Activated naive CD4-positive, alpha-beta T cell treated with anti-CD3 and anti-CD28 coated beads, Interleukin-2, amount 50 U/mL, for 24 hours (primary cell): ENCODE measurements at regions not wholly inside any gene's neighbourhood (a gene's known extent, or its start where the extent isn't known, plus 50 kb on each side); places are given as distances from the start of the nearest gene placed in this dataset.

Experiments
- H3K27ac Mint-ChIP-seq: one replicate; pipeline ENCODE4 v1.8.0; 2021; ENCODE audit warnings: mild to moderate bottlenecking, mixed read lengths
- H3K27me3 Mint-ChIP-seq: one replicate; pipeline ENCODE4 v1.8.0; 2021; ENCODE audit warnings: mixed read lengths
- H3K36me3 Mint-ChIP-seq: one replicate; pipeline ENCODE4 v1.8.0; 2021; ENCODE audit warnings: mixed read lengths
- H3K4me1 Mint-ChIP-seq: one replicate; pipeline ENCODE4 v1.8.0; 2021; ENCODE audit warnings: mixed read lengths
- H3K4me3 Mint-ChIP-seq: one replicate; pipeline ENCODE4 v1.8.0; 2021; ENCODE audit warnings: mild to moderate bottlenecking, mixed read lengths
- H3K9me3 Mint-ChIP-seq: one replicate; pipeline ENCODE4 v1.8.0; 2021; ENCODE audit warnings: mixed read lengths

GRCh38 chr7:10015687-10016086 is 958.0 kb upstream of the PHF14 start:
- H3K9me3 Mint-ChIP-seq: no peaks in the 10 kb centered on the region
- H3K36me3 Mint-ChIP-seq: no peaks in the 10 kb centered on the region
- H3K4me3 Mint-ChIP-seq: no peak overlapping the region
- no peaks in the 10 kb centered on the region for H3K27me3 Mint-ChIP-seq
- H3K4me1 Mint-ChIP-seq: no peaks in the 10 kb centered on the region
- H3K27ac Mint-ChIP-seq: no peak overlapping the region

DNA sequence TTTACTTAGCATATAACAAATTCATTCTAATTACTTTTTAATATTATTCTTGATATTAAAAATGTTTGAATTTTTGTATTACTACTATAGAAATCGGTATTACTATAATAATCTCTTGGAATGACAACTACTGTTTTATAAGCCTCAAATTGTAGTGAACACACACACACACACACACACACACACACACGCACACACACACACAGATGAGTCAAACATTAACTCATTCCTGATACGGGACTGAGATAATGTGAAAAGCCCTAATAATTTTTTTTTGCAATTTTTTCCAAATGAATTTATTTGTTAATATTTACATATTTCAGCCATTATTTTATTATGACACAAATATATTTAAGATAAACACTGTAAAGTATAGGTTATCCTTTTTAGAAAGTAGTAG is 951.2 kb upstream of the PHF14 start:
- Mint-ChIP-seq H3K9me3 (no peaks in the 10 kb centered on the region), H3K27me3 (no peaks in the 10 kb centered on the region), H3K36me3 (no peaks in the 10 kb centered on the region), H3K27ac (no peak overlapping the region), H3K4me1 (no peaks in the 10 kb centered on the region), H3K4me3 (no peak overlapping the region)

DNA sequence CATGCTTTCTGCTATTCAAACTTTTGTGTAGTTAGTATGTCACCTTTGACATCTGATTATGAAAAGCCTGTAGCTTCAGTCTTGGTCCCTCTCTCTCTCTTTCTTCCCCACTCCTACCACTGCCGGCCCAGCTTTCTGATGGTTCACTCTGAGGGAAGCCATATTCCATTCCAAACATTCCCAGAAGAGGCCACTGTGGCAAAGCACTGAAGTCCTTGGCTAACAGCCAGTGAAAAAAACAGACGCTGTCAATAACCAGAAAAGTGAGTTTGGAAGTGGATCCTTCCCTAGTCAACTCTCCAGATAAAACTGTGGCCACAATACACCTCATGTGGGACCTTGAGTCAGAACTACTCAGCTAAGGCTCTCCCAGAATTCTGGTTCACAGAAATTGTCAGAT is 950.7 kb upstream of the PHF14 start:
- Mint-ChIP-seq H3K36me3 (no peaks in the 10 kb centered on the region), H3K27me3 (no peaks in the 10 kb centered on the region), H3K4me3 (no peak overlapping the region), H3K27ac (no peak overlapping the region), H3K9me3 (no peaks in the 10 kb centered on the region), H3K4me1 (no peaks in the 10 kb centered on the region)

DNA sequence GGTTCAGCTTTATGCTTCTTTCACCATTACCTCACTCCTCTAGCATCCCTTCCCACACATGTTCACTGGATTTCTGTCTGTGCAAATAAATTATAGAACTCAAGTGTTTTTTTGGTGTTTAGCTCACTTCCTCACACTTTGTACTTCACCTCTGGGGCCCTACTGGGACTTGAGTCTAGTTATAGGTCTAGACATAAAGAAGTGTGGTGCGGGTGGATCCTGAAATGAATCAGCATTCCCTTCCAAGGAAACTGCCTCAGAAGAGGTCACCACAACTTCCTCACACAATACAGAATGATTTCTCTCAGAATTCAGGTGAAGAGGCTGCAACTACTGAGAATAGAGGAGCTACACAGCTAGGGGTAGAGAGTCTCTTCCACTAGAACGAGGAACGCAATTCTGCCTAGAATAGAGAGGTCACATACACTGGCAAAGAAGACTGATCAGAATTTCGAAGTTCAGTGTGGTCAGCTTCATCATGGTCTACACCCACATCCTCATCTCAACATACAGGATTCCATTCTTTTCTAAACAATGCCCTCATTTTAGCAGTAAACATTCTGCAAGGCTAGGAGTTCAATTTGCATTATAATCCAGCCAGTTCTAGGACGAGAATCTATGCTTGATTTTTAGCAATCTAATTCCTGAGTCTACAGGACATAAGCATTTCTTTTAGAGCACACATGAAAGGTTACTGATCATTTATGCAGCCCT is 938.7 kb upstream of the PHF14 start:
- Mint-ChIP-seq H3K27me3 (no peaks in the 10 kb centered on the region), H3K27ac (no peak overlapping the region), H3K9me3 (peaks cover 4% of the 10 kb centered on the region), H3K4me3 (no peak overlapping the region), H3K4me1 (no peaks in the 10 kb centered on the region), H3K36me3 (no peaks in the 10 kb centered on the region)

- Mint-ChIP-seq H3K4me3 (no peak overlapping the region), H3K36me3 (no peaks in the 10 kb centered on the region), H3K4me1 (no peaks in the 10 kb centered on the region), H3K27me3 (no peaks in the 10 kb centered on the region), H3K9me3 (peaks cover 4% of the 10 kb centered on the region), H3K27ac (no peak overlapping the region)
Measured at GRCh38 chr7:10036693-10037092, 937.0 kb upstream of the PHF14 start.

DNA sequence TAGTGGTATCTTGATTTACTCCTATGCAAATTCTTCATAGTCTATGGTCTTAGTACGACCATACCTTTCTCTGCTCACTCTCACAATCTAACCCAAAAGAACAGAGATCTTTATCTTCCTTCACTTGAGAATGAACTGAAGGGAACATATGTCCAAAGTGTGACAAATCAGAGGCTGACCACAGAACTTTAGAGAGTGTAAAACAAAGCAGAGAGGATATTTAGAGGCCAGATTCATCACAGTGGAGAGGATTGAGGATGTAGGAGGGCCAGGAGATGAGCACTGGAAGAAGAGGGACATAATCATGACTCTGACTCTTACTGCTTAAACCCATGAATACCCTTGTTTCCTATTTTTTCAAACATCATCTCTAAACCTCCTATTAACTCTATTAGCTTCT is 935.3 kb upstream of the PHF14 start:
- Mint-ChIP-seq H3K9me3 (peaks cover 7% of the 10 kb centered on the region), H3K4me1 (no peaks in the 10 kb centered on the region), H3K4me3 (no peak overlapping the region), H3K27me3 (no peaks in the 10 kb centered on the region), H3K27ac (no peak overlapping the region), H3K36me3 (no peaks in the 10 kb centered on the region)

- Mint-ChIP-seq H3K9me3 (peaks cover 5% of the 10 kb centered on the region), H3K27ac (no peak overlapping the region), H3K4me1 (no peaks in the 10 kb centered on the region), H3K27me3 (no peaks in the 10 kb centered on the region), H3K36me3 (no peaks in the 10 kb centered on the region), H3K4me3 (no peak overlapping the region)
Measured at GRCh38 chr7:10040674-10041073, 933.0 kb upstream of the PHF14 start.

DNA sequence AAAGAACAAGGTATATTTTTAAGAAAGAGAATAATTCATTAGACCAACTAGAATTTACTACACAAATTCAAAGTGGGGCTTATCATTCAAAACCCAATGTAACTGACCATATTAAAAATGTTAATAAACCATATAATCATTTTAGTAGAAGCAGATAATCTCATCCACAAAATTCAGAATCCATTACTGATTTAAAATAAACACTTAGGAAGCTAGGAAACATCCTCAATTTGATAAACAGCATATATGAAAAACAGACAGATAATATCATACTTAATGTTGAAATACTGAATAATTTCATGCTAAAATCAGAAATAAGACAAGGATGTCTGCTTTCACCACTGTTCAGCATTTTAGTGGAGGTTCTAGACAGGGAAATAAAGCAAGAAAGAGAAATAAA is 902.8 kb upstream of the PHF14 start:
- H3K4me3 Mint-ChIP-seq: no peak overlapping the region
- H3K4me1 Mint-ChIP-seq: no peaks in the 10 kb centered on the region
- no peak overlapping the region for H3K27ac Mint-ChIP-seq
- no peaks in the 10 kb centered on the region for H3K9me3 Mint-ChIP-seq
- H3K27me3 Mint-ChIP-seq: no peaks in the 10 kb centered on the region
- no peaks in the 10 kb centered on the region for H3K36me3 Mint-ChIP-seq

GRCh38 chr7:10075866-10076265 is 897.8 kb upstream of the PHF14 start:
- H3K27ac Mint-ChIP-seq: no peak overlapping the region
- H3K4me1 Mint-ChIP-seq: no peaks in the 10 kb centered on the region
- H3K36me3 Mint-ChIP-seq: no peaks in the 10 kb centered on the region
- no peak overlapping the region for H3K4me3 Mint-ChIP-seq
- no peaks in the 10 kb centered on the region for H3K9me3 Mint-ChIP-seq
- H3K27me3 Mint-ChIP-seq: no peaks in the 10 kb centered on the region

DNA sequence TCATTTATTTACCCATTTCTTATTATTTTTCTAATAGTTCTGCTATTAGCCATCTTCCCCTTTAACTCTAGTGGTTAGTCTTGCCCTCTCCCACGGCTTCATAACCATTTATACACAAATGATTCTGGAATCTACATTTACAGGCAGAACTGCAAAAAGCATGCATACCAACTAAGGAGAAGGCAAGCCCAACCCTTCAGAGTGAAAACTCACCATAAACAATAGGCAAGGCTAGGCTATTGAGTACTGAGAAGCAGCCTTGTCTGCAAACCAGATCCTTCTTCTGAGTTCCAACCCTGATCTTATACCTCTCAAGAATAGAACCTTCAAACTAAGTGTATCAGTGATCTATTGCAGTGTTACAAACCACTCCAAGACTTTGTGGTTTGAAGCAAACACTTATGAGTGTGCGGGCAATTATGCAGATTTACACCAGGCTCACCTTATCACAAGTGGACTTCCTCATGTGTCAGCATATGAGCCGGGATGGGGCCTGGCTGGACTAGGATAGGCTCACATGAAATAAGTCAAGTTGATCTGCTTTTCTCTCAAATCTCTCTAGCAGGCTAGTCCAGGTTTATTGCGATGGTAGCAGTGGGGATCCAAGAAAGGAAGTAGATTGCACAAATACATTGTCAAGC is 896.9 kb upstream of the PHF14 start:
- H3K4me1 Mint-ChIP-seq: no peaks in the 10 kb centered on the region
- no peak overlapping the region for H3K4me3 Mint-ChIP-seq
- no peaks in the 10 kb centered on the region for H3K27me3 Mint-ChIP-seq
- H3K36me3 Mint-ChIP-seq: no peaks in the 10 kb centered on the region
- H3K9me3 Mint-ChIP-seq: no peaks in the 10 kb centered on the region
- H3K27ac Mint-ChIP-seq: no peak overlapping the region

GRCh38 chr7:10079572-10079971 is 894.1 kb upstream of the PHF14 start:
- Mint-ChIP-seq H3K4me3 (no peak overlapping the region), H3K27ac (no peak overlapping the region), H3K9me3 (no peaks in the 10 kb centered on the region), H3K4me1 (no peaks in the 10 kb centered on the region), H3K27me3 (no peaks in the 10 kb centered on the region), H3K36me3 (no peaks in the 10 kb centered on the region)

- Mint-ChIP-seq H3K36me3 (no peaks in the 10 kb centered on the region), H3K9me3 (no peaks in the 10 kb centered on the region), H3K4me1 (no peaks in the 10 kb centered on the region), H3K27ac (no peak overlapping the region), H3K27me3 (no peaks in the 10 kb centered on the region), H3K4me3 (no peak overlapping the region)
Measured at GRCh38 chr7:10082896-10083295, 890.8 kb upstream of the PHF14 start.

GRCh38 chr7:10083766-10084165 is 889.9 kb upstream of the PHF14 start:
- H3K4me1 Mint-ChIP-seq: no peaks in the 10 kb centered on the region
- no peak overlapping the region for H3K4me3 Mint-ChIP-seq
- no peak overlapping the region for H3K27ac Mint-ChIP-seq
- H3K9me3 Mint-ChIP-seq: no peaks in the 10 kb centered on the region
- no peaks in the 10 kb centered on the region for H3K27me3 Mint-ChIP-seq
- no peaks in the 10 kb centered on the region for H3K36me3 Mint-ChIP-seq

DNA sequence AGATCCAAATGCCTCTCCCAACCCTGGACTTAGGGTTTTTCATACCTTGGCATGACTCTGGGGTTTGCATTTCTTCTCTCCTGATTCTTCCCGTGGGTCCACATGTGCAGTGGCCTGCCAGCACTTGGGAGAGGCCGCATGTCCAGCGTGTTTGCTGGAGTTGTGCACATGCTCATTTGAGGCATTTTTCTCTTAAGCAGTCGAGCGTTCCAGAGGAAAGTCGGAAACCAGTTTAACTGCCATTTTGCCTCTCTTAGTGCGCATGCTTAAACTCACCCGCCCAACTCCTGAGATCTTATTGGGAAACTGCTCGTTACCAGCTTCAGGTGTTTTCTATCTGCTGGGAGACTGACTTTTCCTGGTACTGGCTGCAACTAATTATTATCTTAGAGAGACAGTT is 888.4 kb upstream of the PHF14 start:
- Mint-ChIP-seq H3K27me3 (no peaks in the 10 kb centered on the region), H3K4me3 (no peak overlapping the region), H3K4me1 (no peaks in the 10 kb centered on the region), H3K36me3 (no peaks in the 10 kb centered on the region), H3K9me3 (no peaks in the 10 kb centered on the region), H3K27ac (no peak overlapping the region)

DNA sequence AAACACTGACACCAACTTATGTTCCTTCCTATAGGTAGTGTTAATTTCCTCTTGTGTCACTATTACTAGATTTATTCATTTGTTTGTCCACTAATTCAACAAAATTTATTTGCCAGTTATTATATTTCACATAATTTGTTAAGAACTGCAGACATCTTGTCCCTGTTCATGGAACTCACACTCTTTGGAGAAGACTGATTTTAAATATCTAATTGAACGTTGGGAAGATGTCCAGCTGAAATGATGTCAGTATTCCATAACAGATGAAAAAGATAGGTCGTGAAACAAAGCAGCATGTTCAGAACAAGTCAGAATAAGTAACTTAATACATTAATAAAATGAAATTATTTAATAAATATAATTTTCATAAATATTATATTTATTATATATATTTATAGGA is 873.1 kb upstream of the PHF14 start:
- H3K4me3 Mint-ChIP-seq: no peak overlapping the region
- no peaks in the 10 kb centered on the region for H3K27me3 Mint-ChIP-seq
- H3K4me1 Mint-ChIP-seq: no peaks in the 10 kb centered on the region
- H3K9me3 Mint-ChIP-seq: no peaks in the 10 kb centered on the region
- H3K27ac Mint-ChIP-seq: no peak overlapping the region
- H3K36me3 Mint-ChIP-seq: no peaks in the 10 kb centered on the region

- Mint-ChIP-seq H3K27ac (no peak overlapping the region), H3K4me1 (no peaks in the 10 kb centered on the region), H3K36me3 (no peaks in the 10 kb centered on the region), H3K4me3 (no peak overlapping the region), H3K27me3 (no peaks in the 10 kb centered on the region), H3K9me3 (no peaks in the 10 kb centered on the region)
Measured at GRCh38 chr7:10101351-10101750, 872.3 kb upstream of the PHF14 start.

- H3K36me3 Mint-ChIP-seq: no peaks in the 10 kb centered on the region
- H3K9me3 Mint-ChIP-seq: no peaks in the 10 kb centered on the region
- no peaks in the 10 kb centered on the region for H3K4me1 Mint-ChIP-seq
- no peak overlapping the region for H3K27ac Mint-ChIP-seq
- no peak overlapping the region for H3K4me3 Mint-ChIP-seq
- no peaks in the 10 kb centered on the region for H3K27me3 Mint-ChIP-seq
Measured at GRCh38 chr7:10104292-10104691, 869.4 kb upstream of the PHF14 start.
